HEK293T (cell line): ENCODE measurements at regions not wholly inside any gene's neighbourhood (a gene's known extent, or its start where the extent isn't known, plus 50 kb on each side); places are given as distances from the start of the nearest gene placed in this dataset.

ENCODE experiments used
- CTCF ChIA-PET: fragments of 350-600 bp; formaldehyde crosslinking; extraction: SDS; loops from one replicate; lab custom pipeline; 2021; ENCODE audit warnings: antibody characterized with exemption, inconsistent platforms; lab: Yijun Ruan, JAX
- POLR2A ChIA-PET: fragments of 350-600 bp; formaldehyde crosslinking; extraction: SDS; loops from one replicate; lab custom pipeline; 2020; ENCODE audit warnings: antibody characterized with exemption, inconsistent platforms; lab: Yijun Ruan, JAX
- DNase-seq: peaks from one replicate; pipeline ENCODE4 v3.0.0; 2012; ENCODE audit warnings: mixed read lengths; ENCODE audit errors: extremely low spot score
- ARNT ChIP-seq: fragments of 450-650 bp; IDR thresholded peaks from 2 replicates; pipeline ENCODE4 v1.6.1; 2017; ENCODE audit warnings: mild to moderate bottlenecking
- BHLHE40 ChIP-seq: fragments of 450-650 bp; IDR thresholded peaks from 2 replicates; pipeline ENCODE4 v1.6.1; 2016; ENCODE audit warnings: mild to moderate bottlenecking, moderate library complexity, borderline replicate concordance
- CTBP1 ChIP-seq: fragments of 450-650 bp; IDR thresholded peaks from 2 replicates; pipeline ENCODE4 v1.6.1; 2016; ENCODE audit warnings: borderline replicate concordance
- ELF4 ChIP-seq: fragments of 450-650 bp; IDR thresholded peaks from 2 replicates; pipeline ENCODE4 v1.6.1; 2017; ENCODE audit warnings: antibody characterized with exemption
- FOXA1 ChIP-seq: fragments of 450-650 bp; IDR thresholded peaks from 2 replicates; pipeline ENCODE4 v1.6.1; 2016; ENCODE audit warnings: mild to moderate bottlenecking
- FOXK2 ChIP-seq: fragments of 450-650 bp; IDR thresholded peaks from 2 replicates; pipeline ENCODE4 v1.6.1; 2016; ENCODE audit warnings: mild to moderate bottlenecking
- FOXM1 ChIP-seq: fragments of 450-650 bp; IDR thresholded peaks from 2 replicates; pipeline ENCODE4 v1.6.1; 2017; ENCODE audit warnings: mild to moderate bottlenecking, borderline replicate concordance
- HDGF ChIP-seq: fragments of 450-650 bp; IDR thresholded peaks from 2 replicates; pipeline ENCODE4 v1.6.1; 2017; ENCODE audit warnings: antibody characterized with exemption, borderline replicate concordance
- L3MBTL2 ChIP-seq: fragments of 450-650 bp; conservative IDR thresholded peaks from 2 replicates; pipeline ENCODE4 v1.6.1; 2016; ENCODE audit warnings: mild to moderate bottlenecking
- LEF1 ChIP-seq: fragments of 450-650 bp; IDR thresholded peaks from 2 replicates; pipeline ENCODE4 v1.6.1; 2017; ENCODE audit warnings: mild to moderate bottlenecking, borderline replicate concordance
- NFRKB ChIP-seq: fragments of 450-650 bp; IDR thresholded peaks from 2 replicates; pipeline ENCODE4 v1.6.1; 2016; ENCODE audit warnings: mild to moderate bottlenecking, moderate library complexity
- SP1 ChIP-seq: fragments of 450-650 bp; IDR thresholded peaks from 2 replicates; pipeline ENCODE4 v1.6.1; 2017
- SUZ12 ChIP-seq: fragments of 450-650 bp; IDR thresholded peaks from 2 replicates; pipeline ENCODE4 v1.6.1; 2016; ENCODE audit warnings: mild to moderate bottlenecking
- TARDBP ChIP-seq: fragments of 450-650 bp; IDR thresholded peaks from 2 replicates; pipeline ENCODE4 v1.6.1; 2016
- ZNF384 ChIP-seq: fragments of 450-650 bp; IDR thresholded peaks from 2 replicates; pipeline ENCODE4 v1.6.1; 2016
- TF ChIP-seq, protein P1 (sequence below): fragments of 450-650 bp; IDR thresholded peaks from 2 replicates; pipeline ENCODE4 v1.6.1; 2016

DNA sequence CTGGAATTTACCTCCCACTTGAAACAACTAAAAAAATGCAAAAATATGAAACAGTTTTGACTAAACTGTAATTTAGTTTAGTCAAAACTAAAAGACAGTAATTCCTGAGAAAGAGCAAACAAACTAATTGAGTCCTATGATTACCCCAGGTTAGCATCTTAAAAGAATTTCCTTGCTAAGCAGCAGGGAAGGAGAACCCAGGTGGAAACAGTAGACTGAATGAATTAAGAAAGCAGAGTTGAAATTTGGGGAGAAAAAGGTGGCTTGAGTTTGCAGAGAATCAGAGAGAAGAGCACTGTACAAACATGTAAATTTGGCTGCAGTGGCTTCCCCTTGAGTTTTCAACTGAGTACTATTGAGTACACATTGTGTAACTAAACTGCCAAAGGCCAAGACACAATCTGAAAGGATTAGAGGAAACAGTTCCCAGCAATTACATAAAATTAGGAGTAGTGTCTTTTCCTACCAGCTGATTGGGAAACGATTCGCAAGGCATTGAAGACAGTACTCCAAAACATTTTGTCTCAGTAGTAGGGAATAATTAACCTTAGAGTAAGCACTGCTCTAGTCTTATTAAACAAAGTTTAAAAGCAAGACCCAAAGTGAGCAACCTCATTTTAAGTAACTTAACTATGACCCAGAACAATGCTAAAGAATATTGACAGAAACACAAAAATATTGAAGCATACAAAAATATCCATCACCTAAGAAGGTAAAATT lies 820.5 kb downstream of the DACH1 start:
- no peak for DNase-seq
- TF ChIP-seq ZNF384 (no peak), ARNT (no peak), FOXM1 (no peak), SUZ12 (no peak), ELF4 (no peak)
- POLR2A ChIA-PET = no interaction called here
- CTCF ChIA-PET = no interaction called here

DNA sequence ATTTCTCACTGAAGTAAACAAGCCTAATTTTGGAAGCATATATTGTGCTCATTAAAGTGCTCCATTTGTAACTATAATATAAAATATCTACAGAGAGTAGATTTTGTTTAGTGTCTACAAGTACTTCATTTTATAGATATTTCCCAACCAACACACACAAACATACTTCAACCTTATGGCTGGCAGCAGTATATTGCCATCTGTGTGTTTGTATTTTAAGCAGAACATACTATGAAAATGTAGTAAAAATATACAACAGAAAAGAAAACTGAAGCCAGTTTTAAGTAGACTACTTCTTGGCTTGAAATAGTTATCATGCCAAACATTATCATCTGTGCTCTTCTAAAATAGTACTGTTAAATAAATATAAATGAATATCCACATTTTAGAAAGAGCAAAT lies 821.9 kb downstream of the DACH1 start:
- no peak for TF ChIP-seq SP1
- TF ChIP-seq FOXM1 = no peak
- TF ChIP-seq CTBP1 = no peak
- no peak for TF ChIP-seq TARDBP
- ChIA-PET CTCF (no interaction called here), POLR2A (no interaction called here)
- no peak for DNase-seq

DNA sequence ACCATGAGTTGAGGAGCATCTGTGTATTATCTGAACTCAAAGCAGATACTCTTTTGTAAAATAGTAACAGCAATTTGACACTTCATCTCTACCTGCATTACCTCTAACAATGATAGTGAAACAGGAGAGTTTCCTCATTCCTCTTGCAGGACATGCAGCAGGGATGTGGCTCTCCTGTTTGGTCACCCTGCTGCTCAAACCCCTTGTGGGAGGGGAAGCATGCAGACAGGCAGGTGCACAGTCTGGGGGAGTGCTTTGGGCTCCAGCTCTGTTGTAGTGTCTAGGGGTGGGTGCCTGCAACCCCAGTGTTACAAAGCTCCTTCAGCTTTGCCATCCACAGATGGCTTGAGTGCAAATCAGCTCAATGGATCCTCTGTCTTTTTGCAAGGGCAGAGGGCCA lies 827.6 kb downstream of the DACH1 start:
- CTCF ChIA-PET = no interaction called here
- TF ChIP-seq SP1 = no peak
- TF ChIP-seq ELF4 = no peak
- no peak for TF ChIP-seq CTBP1
- TF ChIP-seq, protein P1, sequence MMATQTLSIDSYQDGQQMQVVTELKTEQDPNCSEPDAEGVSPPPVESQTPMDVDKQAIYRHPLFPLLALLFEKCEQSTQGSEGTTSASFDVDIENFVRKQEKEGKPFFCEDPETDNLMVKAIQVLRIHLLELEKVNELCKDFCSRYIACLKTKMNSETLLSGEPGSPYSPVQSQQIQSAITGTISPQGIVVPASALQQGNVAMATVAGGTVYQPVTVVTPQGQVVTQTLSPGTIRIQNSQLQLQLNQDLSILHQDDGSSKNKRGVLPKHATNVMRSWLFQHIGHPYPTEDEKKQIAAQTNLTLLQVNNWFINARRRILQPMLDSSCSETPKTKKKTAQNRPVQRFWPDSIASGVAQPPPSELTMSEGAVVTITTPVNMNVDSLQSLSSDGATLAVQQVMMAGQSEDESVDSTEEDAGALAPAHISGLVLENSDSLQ = no peak
- TF ChIP-seq L3MBTL2 = no peak
- TF ChIP-seq FOXA1 = no peak
- no peak for TF ChIP-seq LEF1
- TF ChIP-seq ZNF384 = no peak
- TF ChIP-seq NFRKB = no peak
- no peak for TF ChIP-seq FOXM1
- TF ChIP-seq ARNT = no peak
- no peak for TF ChIP-seq FOXK2
- no peak for TF ChIP-seq SUZ12
- no peak for TF ChIP-seq HDGF
- no peak for TF ChIP-seq TARDBP
- no peak for TF ChIP-seq BHLHE40
- no peak for DNase-seq
- POLR2A ChIA-PET = no interaction called here

DNA sequence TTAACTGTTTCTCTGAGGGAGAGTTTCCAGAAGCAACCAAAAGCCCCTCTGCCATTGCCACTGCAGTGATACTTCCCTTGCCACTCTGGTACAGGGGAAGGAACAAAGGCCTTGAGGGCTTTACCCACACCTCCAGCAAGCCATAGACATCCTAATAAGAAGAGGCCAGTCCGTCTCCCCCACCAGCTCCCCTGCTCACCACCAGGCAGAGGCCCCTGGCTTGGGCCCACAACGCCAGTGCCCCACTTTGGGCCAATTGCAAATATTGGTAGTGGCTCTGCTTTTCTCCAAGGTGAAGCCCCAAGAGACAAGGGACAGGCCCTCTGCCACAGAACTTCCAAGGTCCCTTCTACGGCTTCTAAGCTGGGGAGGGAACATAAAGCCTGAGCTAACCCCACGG lies 833.0 kb downstream of the DACH1 start:
- POLR2A ChIA-PET = no interaction called here

DNA sequence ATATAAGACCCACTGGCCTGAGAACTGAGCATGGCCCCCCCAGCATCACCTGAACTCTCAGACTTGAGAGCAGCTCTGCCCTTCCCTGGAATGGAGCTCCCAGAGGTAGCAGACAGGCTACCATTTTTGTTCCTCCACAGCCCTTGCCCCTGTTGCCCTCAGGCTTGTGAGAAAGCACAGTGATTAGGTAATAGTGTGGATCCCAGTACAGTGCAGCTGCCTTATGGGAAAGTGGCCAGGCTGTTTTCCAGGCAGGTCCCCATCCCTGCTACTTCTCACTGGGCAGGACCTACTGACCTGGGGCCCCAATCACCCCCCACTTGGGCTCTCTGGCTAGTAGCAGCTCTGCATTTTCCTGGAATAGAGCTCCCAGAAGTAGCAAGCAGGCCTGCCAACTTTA lies 834.0 kb downstream of the DACH1 start:
- TF ChIP-seq CTBP1 = no peak
- TF ChIP-seq, protein P1 = no peak
- TF ChIP-seq TARDBP = no peak
- TF ChIP-seq BHLHE40 = no peak
- no peak for TF ChIP-seq ZNF384
- no peak for TF ChIP-seq ARNT
- no peak for TF ChIP-seq FOXK2
- no peak for TF ChIP-seq ELF4
- no peak for TF ChIP-seq SP1
- no peak for TF ChIP-seq L3MBTL2
- no peak for TF ChIP-seq HDGF
- TF ChIP-seq FOXA1 = no peak
- TF ChIP-seq NFRKB = no peak
- no peak for TF ChIP-seq FOXM1
- TF ChIP-seq LEF1 = no peak
- no peak for TF ChIP-seq SUZ12
- POLR2A ChIA-PET = no interaction called here
- no peak for DNase-seq
- CTCF ChIA-PET = no interaction called here

More for the DNA sequence above, 833.0 kb downstream of the DACH1 start:
- TF ChIP-seq ARNT (no peak), LEF1 (no peak), TARDBP (no peak), SP1 (no peak), FOXK2 (no peak), HDGF (no peak), SUZ12 (no peak), L3MBTL2 (no peak), FOXM1 (no peak), CTBP1 (no peak), BHLHE40 (no peak), ZNF384 (no peak), FOXA1 (no peak)
- TF ChIP-seq, protein P1 = no peak
- no peak for DNase-seq
- CTCF ChIA-PET = no interaction called here

DNA sequence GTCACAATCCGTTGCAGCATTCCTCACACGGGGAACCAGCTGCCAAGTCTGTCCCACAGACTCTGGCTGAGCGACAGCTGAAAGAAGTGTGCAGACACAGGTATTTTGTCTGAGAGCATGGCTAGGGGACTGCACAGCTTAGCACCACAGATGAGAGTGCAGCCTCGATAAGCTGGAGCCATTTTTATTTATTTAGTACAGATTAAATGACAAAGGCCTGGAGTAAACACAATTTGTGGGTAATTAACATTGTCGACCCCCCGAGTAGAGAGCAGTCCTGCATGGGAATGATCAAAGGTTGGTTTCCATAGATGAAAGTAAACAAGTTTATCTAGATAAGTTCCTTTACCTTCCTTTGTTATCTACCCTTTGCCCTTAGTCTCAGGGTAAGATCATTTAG lies 836.2 kb downstream of the DACH1 start:
- no peak for DNase-seq
- CTCF ChIA-PET = no interaction called here
- TF ChIP-seq LEF1 = no peak
- no peak for TF ChIP-seq TARDBP
- TF ChIP-seq CTBP1 = no peak
- TF ChIP-seq ZNF384 = no peak
- no peak for TF ChIP-seq ARNT
- no peak for TF ChIP-seq SUZ12
- TF ChIP-seq BHLHE40 = no peak
- no peak for TF ChIP-seq HDGF
- TF ChIP-seq, protein P1 = no peak
- TF ChIP-seq FOXM1 = no peak
- TF ChIP-seq ELF4 = no peak
- no peak for TF ChIP-seq NFRKB
- TF ChIP-seq SP1 = no peak
- TF ChIP-seq FOXK2 = no peak
- TF ChIP-seq FOXA1 = no peak
- no peak for TF ChIP-seq L3MBTL2
- POLR2A ChIA-PET = no interaction called here
